EL (cell line): ENCODE measurements at regions not wholly inside any gene's neighbourhood (a gene's known extent, or its start where the extent isn't known, plus 50 kb on each side); places are given as distances from the start of the nearest gene placed in this dataset.
A peak's percentile ranks its signal among the peaks of the same experiment; 100 is the strongest.

Experiments used
- DNase-seq: peaks from one replicate; pipeline ENCODE4 v3.0.0-alpha.2; 2016

DNA sequence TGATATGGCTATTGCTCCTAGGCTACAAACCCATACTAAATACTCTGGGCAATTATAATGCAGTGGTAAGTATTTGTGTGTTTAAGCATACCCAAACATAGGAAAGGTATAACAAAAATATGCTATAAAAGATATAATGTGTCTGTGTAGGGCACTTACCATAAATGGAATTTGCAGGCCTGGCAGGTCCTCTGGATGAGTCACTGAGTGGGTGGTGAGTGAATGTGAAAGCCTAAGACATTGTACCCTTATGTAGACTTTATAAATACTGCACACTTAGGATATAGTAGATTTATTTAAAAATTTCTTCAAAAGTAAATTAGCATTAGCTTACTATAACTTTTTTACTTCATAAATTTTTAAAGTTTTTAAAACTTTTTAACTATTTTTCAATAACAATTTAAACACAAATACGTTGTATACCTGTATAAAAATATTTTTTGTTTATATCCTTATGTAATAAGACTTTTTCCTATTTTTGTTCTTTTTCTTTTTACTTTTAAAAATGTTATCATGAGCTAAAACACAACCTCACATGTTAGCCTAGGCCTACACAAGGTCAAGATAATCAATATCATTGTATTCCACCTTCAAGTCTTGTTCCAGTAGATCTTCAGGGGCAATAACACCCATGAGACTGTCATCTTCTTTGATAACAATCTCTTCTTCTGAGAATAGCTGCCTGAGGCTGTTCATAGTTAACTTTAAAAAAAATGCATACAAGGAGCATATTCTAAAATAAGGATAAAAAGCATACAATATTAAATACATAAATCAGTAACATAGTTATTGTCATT, 306.3 kb upstream of the RGS18 start:
- DNase-seq, result peak; percentile 56

DNA sequence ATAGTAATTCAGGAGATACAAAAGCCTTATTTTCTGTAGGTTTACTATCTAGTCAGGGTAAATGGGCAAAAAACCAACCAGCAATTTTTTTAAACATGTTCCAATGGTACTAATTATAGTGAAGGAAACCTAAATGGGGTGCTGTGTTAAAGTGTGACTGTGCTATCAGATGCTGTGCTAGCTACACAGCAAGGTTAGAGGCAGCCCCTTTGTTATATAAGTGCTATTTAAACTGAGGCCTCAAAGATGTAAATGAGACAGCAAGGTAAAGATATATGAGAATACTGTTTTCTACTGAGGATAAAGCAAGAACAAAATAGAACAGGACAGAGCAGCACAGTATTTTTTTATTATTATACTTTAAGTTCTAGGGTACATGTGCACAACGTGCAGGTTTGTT, 305.4 kb upstream of the RGS18 start:
- no peak for DNase-seq

DNA sequence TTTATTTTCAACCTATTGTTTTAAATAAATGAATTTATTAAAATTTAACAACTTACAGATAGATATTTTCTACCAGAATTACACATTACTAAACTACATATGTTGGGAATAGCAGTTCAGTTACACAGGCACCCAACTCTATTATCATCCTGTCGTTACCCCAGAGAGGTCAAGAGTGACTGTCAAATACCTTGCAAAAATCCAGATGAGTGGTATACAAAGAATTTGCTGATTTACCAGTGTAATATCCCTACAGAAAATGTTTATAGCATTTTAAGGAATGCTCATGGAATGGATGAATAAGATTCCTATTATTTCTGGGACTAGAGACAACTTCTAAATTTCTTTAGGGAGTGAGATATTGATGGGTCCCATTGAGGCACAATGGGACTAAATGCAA, 300.7 kb upstream of the RGS18 start:
- peak; percentile 56 for DNase-seq

DNA sequence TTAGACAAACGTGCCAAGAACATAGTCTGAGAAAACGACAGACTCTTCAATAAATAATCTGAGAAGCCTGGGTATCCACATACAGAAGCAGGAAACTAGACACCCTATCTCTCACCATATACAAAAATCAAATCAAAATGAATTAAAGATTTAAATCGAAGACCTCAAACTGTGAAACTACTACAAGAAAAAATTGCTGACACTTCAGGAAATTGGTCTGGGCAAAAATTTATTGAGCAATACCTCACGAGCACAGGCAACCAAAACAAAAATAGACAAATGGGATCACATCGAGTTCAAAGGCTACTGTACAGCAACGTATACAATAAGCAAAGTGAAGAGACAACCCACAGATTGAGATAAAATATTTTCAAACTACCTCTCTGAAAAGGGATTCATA, 292.8 kb upstream of the RGS18 start:
- DNase-seq, result no peak

DNA sequence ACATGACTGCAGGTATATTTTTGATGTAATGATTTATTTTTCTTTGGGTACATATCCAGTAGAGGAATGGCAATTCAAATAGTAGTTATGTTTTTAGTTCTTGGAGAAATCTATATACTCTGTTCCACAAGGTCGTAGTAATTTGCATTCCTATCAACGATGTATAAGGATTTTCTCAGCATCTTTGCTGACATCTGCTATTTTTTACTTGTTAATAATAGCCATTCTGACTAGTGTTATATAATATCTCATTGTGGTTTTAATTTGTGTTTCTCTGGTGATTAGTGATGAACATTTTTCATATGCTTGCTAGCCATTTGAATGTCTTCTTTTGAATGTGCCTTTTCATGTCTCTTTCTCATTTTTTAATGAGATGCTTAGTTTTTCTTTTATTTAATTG, 292.1 kb upstream of the RGS18 start:
- DNase-seq, result no peak

DNA sequence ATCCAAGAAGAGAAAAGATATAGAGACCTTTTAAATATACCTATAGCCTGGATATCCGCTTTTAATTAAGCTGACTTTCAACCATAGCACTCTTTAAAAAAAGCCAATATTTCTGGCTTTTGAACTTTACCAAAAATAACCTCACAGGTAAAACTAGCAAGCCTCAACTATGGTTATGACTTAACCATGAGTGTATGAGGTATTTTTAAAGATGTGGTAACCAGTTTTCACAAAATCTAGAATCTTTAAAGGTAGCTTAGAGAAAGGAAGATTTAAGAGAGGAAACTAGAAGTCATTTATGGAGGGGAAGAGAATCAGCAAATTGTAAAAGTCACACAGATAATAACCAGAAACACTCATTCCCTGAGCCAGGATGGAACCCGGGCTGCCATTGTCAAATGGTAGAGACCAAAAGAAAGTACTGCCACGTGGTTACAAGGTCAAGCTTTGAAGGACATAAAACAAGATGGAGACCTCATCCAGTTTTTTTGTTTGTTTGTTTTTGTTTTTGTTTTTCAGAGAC, 288.4 kb upstream of the RGS18 start:
- no peak for DNase-seq

DNA sequence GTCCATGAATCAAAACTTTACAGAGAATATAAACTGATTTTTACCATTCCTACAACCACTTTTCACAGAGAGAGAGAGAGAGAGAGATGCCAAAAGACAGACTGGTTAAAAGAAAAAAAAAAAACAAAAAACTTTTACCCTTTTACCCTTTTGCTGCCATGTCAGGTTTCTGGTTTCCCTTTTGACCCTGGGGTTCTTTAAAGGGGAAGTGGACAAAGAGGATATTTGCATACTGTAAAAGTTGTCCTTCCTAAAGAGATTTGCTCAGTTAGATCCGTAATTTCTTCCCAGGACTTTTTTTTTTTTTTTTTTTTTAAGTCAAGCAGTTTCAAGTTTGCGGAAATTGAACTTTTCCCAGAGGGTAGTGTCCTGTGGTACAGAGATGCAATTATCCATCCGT, 287.8 kb upstream of the RGS18 start:
- no peak for DNase-seq

DNA sequence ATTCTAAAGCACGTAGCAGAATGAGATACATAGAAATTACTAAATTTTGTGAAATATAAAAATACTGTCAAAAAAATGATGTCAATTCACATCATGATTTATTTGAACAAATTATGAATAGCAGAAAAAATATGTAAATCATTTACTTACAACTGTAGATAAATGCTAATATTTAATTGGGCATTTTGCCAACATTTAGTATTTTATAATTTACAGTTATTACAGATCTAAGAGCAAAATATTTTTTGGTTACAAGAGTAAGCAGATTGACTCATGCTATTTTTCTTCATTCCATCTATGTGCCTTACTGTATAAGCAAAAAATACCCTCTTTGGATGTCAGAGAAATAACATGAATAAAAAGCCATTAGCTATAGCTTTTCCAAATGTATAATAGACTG, 282.3 kb upstream of the RGS18 start:
- no peak for DNase-seq

DNA sequence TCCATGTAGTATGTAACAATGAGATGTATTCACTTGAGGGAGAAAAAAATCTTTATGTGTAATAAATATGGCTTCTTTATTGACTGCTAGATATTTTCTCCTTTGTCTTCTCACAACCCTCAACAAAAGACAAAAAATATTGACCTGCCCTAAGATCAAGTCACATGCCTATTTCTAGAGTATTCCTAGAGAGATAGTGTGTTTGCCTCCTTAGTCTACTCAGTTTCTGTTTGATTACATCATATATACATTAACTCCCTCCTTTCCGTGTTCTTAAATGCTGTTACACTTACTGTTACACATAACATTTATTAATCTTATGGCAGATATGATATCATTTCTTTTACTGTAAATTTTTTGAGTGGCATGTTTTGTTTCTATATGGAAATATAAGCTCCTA, 281.6 kb upstream of the RGS18 start:
- no peak for DNase-seq

DNA sequence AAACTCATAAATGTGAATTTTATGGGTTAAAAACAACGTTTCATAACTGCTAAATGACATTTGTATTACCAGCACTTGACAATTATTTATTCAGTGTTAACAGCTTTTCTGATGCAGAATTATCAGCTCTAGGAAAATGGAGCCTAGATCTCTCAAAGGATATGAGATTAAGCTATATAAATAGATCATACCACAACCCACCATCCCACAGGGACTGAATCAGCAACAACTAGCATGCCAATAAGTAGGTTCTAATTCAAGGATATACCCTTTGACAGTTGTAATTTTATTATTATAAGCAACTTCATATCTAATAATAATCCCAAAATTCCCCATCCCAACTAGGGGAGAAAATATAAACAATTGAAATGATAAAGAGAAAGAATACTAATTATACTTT, 275.4 kb upstream of the RGS18 start:
- DNase-seq, result no peak

DNA sequence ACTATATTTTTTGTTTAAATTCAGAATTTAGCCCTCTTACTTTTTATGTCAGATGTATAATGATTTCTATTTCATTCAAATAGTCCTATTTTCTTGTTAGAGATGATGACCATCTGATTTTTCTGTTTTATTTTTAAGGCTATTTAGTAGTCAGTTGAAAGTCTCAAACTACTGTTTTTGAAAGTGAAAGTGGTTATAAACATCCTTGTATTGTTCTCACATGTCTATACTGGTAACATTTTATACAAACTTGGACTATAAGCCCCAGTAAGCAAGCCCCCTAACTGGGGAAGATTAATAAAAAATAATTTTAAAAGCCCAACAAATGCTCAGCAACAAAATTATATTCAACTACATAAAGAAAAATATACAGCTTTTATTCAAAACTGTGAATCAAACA, 271.3 kb upstream of the RGS18 start:
- no peak for DNase-seq

DNA sequence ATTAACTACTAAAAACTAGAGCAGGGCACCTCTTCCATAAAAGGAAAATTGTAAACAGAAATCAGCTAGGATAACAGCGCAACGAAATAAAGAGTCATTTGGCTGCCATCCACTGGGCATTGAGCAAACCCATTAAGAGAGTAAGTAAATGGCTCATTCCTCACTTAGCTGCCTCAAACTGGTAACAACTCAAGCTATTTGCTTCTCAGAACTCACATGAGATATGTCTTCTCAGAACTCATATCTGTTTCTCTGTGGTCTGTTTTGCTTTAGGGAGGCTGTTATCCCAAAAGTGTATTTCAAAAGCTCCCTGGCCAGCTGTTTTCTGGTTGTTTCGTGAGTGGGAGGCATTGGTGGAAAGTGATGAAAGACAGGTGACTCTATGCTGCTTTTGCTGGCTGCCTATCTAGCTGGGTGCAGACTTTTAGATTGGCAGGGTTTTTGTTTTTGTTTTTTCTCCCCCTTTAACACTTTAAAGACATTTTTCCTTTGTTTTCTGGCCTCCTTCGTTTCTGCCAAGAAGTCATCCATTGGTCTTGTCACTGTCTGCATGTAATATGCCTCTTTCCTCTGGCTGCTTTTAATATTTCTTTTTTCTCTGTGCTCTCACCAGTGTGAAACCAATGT, 269.2 kb upstream of the RGS18 start:
- DNase-seq, result peak; percentile 2

DNA sequence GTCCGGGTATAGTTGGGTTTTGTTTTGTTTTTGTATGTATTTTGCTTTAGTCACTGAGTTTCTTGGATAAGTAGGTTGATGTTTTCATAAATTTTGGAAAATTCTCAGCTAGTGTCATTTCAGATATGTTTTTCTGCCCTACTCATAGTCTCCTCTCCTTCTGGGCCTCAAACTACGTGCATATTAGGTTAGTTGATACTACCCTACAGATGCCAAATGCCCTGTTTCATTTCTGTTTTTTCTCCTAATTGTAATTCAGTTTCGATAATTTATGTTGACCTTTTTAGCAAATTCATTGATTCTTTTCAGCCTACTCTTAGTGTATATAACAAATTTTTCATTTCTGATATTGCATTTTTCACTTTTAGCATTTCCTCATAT, 268.6 kb upstream of the RGS18 start:
- DNase-seq, result no peak

DNA sequence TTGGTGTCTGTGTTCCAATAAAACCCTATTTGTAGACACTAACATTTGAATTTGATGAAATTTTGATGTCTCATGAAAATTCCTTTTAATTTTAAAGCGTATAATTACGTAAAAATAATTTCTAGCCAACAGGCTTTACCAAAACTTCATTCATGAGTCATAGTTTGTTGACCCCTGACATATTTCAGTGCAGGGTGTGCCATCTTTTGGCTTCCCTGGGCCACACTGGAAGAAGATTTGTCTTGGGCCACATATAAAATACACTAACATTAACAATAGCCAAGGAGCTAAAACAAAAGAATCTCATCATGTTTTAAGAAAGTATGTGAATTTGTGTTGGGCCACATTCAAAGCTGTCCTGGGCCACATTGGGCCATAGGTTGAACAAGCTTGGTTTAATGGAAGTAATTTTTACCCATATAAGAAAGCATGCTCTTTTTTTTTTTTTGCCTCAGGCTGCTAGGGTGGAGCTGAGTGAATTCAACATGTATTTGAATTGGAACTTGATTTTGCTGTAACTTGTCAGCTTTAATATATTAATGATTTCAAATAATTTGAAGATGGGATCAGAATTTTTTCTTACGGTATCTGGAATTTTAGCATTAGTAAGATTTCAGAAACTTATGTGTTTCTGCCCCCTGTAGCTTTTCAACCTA, 267.7 kb upstream of the RGS18 start:
- no peak for DNase-seq

DNA sequence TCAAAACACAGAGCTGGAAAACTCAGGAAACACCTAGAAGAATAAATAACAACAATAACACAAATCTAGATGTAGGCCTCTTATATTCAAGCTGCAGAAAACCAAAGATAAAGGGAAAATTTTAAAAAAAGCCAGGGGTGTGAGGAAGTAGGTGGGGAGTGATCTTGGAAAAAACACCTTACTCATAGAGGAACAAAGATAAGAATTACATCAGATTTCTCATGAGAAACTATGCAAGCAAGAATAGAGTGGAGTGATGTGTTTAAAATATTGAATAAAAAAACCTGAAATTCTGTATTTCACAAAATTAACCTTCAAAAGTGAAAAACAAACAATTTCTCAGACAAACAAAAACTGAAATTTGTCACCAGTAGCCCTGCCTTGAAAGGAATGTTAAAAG, 265.5 kb upstream of the RGS18 start:
- DNase-seq, result no peak

DNA sequence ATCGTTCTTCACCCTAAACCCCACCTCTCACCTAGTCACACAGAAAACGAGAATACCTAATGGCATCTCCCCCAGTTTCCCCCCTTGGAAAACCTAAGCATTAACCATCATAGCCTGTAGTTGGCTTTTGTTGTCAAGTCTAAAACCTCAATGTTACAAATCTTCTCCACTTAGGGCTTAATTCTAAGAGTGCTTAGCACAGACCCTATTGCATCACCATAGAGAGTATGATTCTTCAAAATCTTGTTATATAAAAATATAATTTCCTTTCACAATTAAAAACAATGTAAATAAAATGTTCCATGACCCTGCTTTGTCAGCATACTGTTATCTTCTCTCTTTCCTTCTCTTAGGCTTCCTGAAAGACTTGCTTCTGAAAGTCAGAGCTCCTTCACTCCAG, 263.2 kb upstream of the RGS18 start:
- DNase-seq, result no peak

DNA sequence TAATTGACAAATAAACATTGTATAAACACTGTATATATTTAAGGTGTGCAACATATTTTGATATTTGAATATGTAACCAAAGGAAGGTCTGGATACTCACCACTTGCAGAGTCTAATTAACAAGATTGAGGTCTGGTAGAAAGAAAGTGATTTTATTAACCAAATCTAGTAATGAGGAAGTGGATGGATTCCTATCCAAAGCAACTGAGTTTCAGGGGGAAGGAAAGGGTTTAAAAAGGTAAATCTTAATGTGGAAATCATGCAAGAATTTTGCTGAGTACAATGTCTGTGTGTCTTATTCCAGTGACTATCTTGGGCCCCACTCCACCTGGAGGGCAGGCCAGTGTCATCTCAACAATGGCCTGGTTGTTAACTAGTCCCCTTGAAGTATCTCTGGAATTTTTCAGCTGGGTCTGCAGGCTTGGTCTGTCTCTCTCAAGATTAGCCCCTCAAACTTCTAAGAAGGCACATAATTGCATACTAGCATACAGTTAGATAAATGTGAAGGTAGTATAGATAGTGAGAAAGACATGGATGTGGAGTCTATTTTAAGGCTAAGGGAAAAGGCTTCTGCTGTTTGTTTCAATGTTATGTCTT, 262.7 kb upstream of the RGS18 start:
- DNase-seq, result no peak

DNA sequence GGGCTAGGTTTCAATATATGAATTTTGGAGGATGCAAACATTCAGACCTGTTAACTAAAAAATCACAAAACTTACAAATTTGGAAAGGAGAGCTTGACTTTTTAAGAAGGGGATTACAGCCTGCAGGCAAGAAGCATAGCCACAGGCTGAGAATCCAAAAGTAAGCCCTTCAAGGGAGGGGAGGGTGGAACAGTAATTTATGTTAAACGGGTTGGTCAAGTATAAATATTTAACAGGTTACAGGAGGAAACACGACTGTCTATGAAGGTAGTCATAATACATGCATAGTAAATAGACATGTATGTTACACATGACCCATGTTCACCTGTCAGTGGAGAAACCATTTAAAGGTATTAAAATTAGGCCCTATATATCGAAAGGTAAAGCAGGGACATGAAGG, 261.1 kb upstream of the RGS18 start:
- DNase-seq, result no peak

DNA sequence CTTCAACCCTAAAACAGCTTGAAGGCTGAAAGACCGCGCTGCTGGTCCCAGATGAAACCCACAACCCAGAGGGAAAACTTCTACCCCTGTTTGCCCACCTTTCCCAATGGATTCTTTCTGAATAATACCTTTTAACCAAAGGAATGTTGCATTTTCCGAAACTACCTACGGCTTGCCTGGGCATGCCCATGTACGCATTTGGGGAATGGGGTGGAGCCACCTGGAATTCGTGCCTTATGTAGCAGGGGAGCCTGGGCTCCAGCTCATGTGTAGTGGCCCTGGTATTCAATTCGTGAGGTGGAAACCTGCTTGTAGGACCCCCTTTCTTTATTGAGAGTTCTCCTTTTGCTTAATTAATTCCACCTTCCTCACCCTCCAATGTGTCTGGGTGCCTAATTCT, 256.6 kb upstream of the RGS18 start:
- DNase-seq, result no peak

DNA sequence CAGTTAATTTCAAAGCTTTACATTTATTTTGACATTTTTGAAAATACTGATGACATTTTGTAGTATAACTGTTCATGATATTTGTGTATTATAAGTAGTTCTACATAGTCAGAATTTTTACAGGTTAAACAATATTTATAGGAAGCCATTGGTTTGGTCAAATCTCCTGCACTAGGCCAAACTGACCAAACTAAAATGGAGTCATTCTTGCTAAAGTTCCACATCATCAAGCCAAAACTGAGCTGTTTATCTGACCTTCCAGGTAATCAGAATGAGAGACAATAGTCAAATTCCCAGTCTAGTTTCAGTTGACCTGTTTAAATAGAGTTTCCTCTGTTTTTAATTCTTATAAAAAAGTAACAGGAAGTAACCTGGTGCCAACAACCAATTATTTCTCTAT, 253.3 kb upstream of the RGS18 start:
- no peak for DNase-seq

DNA sequence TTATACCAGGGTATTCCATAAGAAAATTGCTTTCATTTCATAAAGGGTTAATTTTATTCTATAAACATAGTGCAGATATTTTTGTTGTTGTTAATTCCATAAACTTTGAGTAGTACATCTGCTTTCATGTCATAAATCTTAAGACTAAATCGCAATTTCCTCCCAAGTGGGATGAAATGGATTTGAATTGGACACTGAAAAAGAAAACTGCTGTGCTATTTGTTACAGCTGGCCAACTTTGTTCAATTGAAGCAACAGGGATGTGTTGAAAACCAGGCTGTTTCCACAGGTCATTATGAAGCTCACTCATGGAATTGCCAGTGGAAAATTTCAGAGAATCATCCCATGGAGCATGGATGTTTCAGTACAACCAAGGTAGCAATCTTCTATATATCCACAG, 252.5 kb upstream of the RGS18 start:
- no peak for DNase-seq

DNA sequence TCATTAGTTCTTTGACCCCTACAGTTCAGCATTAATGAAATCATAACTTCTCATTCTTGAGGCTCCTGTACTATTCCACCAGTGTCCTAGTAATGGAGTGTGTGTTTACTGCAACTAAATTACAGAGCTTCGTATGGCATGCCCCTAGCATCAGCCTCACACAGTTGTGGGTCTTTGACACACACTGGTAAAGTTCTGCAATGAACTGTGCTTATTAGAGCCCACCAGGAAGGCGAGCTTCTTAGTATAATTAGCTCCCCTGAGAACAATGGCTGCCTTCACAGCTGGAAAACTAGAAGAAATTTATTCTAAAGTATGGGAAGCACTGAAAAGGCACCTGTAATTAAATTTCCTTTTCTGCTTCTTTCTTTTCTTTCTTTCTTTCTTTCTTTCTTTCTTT, 251.1 kb upstream of the RGS18 start:
- no peak for DNase-seq

DNA sequence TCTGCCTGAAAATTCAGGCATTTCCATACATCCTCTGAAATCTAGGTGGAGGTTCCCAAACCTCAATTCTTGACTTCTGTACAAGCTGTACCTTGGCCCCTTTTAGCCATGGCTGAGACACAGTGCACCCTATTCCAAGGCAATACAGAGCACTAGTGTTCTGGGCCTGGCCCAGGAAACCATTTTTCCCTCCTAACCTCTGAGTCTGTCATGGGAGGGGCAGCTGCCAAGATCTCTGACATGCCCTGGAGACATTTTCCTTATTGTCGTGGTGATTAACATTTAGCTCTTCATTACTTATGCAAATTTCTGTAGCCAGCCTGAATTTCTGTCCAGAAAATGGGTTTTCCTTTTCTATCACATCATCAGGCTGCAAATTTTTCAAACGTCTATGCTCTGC, 248.0 kb upstream of the RGS18 start:
- DNase-seq, result no peak

DNA sequence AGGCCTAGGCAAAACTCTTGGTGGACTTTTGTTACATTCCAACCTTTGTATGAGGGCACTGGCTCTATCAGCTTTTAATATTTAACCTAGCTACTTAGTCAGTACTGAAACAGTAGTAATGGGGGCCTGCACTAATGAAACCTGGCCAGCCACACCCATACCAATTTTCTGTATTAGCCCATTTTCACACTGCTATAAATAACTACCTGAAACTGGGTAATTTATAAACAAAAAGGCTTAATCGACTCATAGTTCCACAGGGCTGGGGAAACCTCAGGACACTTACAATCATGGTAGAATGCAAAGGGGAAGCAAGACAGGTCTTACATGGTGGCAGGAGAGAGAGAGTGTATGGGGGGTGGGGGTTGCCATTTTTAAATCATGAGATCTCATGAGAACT, 245.7 kb upstream of the RGS18 start:
- DNase-seq, result no peak
